ENCODE measurements at regions not wholly inside any gene's neighbourhood (a gene's known extent, or its start where the extent isn't known, plus 50 kb on each side); places are given as distances from the start of the nearest gene placed in this dataset.

GRCh38 chr2:155755481-155755880 is 577.0 kb downstream of the NR4A2 start:
- H3K9me3 Mint-ChIP-seq = peaks cover 2% of the 10 kb centered on the region
- H3K36me3 Mint-ChIP-seq = no peaks in the 10 kb centered on the region
- no peaks in the 10 kb centered on the region for H3K4me1 Mint-ChIP-seq
- H3K27ac Mint-ChIP-seq = no peak overlapping the region
- DNase-seq (ENCODE audit: low spot score in 2 of 2) (no peak), ATAC-seq (ENCODE audit: low read depth) (no peak)
- no peak overlapping the region for H3K4me3 Mint-ChIP-seq
- no peaks in the 10 kb centered on the region for H3K27me3 Mint-ChIP-seq

DNA sequence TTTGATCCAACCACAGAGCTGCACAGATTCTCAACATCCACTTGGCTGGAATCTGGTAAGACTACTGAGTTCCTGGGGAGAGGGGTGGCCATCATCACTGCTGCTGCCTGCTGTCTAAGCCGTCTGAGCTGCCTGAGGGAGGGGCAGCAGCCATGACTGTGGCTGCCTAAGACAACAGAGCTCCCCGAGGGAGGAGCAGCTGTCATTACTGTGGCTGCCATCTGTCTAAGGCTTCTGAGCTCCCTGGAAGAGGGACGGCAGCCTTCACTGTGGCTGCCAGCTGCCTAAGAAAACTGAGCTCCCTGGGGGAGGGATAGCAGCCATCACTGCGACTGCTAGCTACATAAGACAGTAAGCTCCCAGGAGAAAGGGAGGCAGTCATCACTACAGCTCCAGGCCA is 584.4 kb downstream of the NR4A2 start:
- Mint-ChIP-seq H3K36me3 (no peaks in the 10 kb centered on the region), H3K27me3 (no peaks in the 10 kb centered on the region), H3K4me1 (no peaks in the 10 kb centered on the region), H3K4me3 (no peak overlapping the region), H3K9me3 (no peaks in the 10 kb centered on the region), H3K27ac (no peak overlapping the region)
- ATAC-seq (ENCODE audit: low read depth) (no peak), DNase-seq (ENCODE audit: low spot score in 2 of 2) (no peak)

- no peak overlapping the region for H3K4me3 Mint-ChIP-seq
- no peak overlapping the region for H3K27ac Mint-ChIP-seq
- H3K36me3 Mint-ChIP-seq = no peaks in the 10 kb centered on the region
- no peaks in the 10 kb centered on the region for H3K27me3 Mint-ChIP-seq
- no peaks in the 10 kb centered on the region for H3K9me3 Mint-ChIP-seq
- no peak for DNase-seq (ENCODE audit: low spot score in 2 of 2)
- ATAC-seq (ENCODE audit: low read depth) = no peak
- no peaks in the 10 kb centered on the region for H3K4me1 Mint-ChIP-seq
These were observed 585.0 kb downstream of the NR4A2 start for GRCh38 chr2:155747531-155747930.

DNA sequence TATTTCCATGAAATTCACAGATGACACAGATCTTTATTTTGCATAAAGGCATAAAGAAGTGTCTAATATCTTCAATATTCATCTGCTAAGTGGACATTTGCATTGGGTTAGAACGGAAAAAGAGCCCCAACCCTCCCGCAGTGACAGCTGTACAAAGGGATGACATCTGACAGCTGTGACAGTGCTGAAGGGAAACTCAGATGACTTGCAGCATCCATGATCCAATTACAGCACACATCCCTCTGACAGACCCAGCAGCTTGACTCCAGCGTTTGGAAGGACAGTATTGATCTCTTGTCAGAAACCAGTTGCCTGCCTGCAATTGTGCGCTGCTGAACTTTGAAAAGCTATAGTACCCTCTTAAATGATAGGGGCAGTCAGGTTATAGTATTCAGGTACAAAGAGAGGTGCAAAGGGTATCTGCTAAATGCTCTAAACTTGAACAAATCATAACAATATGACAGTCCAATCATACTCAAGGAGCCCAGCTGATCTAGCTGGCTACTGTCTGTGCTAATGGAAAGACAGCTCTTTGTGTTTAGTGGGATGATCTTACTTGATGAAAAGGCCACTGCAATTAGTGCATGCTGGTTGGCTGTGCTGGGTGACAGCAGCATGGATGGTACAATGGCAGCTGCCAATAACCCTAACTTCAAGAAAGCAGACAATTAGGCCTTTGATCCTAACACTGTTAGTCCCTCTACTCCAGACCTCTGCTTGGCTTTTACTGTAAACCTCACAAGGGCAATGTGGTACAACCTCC is 599.2 kb downstream of the NR4A2 start:
- Mint-ChIP-seq H3K27me3 (no peaks in the 10 kb centered on the region), H3K27ac (no peak overlapping the region), H3K4me1 (no peaks in the 10 kb centered on the region), H3K36me3 (no peaks in the 10 kb centered on the region), H3K4me3 (no peak overlapping the region), H3K9me3 (no peaks in the 10 kb centered on the region)
- DNase-seq (ENCODE audit: low spot score in 2 of 2) = no peak
- no peak for ATAC-seq (ENCODE audit: low read depth)

- Mint-ChIP-seq H3K4me3 (no peak overlapping the region), H3K27ac (no peak overlapping the region), H3K9me3 (no peaks in the 10 kb centered on the region), H3K27me3 (no peaks in the 10 kb centered on the region), H3K4me1 (no peaks in the 10 kb centered on the region), H3K36me3 (no peaks in the 10 kb centered on the region)
- ATAC-seq (ENCODE audit: low read depth) (no peak), DNase-seq (ENCODE audit: low spot score in 2 of 2) (no peak)
These were observed 601.7 kb downstream of the NR4A2 start for GRCh38 chr2:155730804-155731203.

DNA sequence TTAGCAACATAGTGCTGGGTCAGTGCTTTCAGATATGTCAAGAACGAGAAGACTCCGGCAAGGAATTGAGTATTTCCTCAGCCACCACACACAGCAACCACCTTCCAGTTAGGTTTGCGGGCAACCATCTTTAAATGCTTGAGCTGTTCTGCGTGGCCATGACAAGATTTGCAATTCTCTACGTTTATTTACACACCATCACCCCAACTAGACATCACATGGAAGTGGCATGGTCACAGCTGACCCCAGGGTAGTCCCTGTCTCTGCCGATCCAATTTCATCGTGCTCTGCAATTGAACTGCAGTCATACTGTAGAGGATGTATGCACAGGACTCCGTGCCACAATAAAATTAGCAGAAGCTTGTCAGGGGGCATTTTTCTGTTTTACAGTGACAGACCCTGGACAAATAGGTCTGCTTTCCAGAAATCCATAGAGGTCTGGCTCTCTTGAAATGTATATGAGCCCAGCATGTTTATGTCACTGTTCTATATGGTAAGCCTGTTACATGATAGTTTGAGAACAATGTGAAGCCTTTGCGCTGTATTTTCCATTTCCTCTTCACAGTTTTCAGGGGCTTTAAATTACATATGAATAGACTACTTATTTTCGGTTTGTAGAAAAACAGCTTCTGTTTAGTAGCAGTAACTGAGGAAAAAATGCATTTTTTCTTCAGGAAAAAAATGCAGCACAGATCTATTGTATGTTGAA is 605.2 kb downstream of the NR4A2 start:
- Mint-ChIP-seq H3K9me3 (no peaks in the 10 kb centered on the region), H3K4me3 (no peak overlapping the region), H3K27ac (no peak overlapping the region), H3K27me3 (no peaks in the 10 kb centered on the region), H3K36me3 (no peaks in the 10 kb centered on the region), H3K4me1 (no peaks in the 10 kb centered on the region)
- ATAC-seq (ENCODE audit: low read depth) (no peak), DNase-seq (ENCODE audit: low spot score in 2 of 2) (no peak)

DNA sequence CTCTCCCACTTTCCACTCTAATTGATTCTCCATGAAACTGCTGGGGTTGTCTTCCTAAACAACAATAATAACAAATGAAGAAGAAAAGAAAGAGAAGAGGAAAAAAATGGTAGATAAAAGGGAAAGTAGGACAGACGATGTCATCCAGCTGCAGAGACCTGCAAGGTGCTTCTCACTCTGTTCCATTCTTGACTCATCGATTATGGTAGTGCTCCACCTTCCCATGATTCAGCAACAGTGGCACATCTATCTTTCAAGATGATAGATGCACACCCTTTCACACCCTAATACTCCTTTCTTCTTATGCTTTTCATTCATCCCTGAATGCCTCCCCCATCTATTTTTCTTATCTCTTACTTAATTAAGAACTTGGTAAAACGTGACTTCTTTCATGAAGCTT is 610.2 kb downstream of the NR4A2 start:
- Mint-ChIP-seq H3K4me3 (no peak overlapping the region), H3K27ac (no peak overlapping the region), H3K36me3 (no peaks in the 10 kb centered on the region), H3K9me3 (no peaks in the 10 kb centered on the region), H3K27me3 (no peaks in the 10 kb centered on the region), H3K4me1 (no peaks in the 10 kb centered on the region)
- no peak for DNase-seq (ENCODE audit: low spot score in 2 of 2)
- ATAC-seq (ENCODE audit: low read depth) = no peak

DNA sequence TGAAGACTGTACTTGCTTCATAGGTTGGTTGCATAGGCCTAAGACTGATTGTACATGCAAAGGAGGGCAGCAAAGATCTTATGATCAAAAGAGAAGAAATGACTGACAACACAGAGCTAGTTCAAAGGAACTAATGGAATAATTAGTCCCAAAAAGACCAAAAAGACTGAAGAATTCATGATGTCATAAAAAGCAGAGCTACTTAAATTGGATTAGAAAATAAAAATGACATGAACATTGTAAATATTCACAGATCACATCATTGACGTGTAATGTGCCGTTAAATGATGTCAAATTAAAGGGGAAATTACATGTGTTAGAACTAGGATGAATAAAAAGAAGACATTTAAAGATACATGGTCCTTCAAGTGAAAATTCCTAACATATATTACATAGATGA is 616.8 kb downstream of the NR4A2 start:
- DNase-seq (ENCODE audit: low spot score in 2 of 2) (no peak), ATAC-seq (ENCODE audit: low read depth) (no peak)
- Mint-ChIP-seq H3K36me3 (no peaks in the 10 kb centered on the region), H3K27ac (no peak overlapping the region), H3K4me1 (no peaks in the 10 kb centered on the region), H3K9me3 (no peaks in the 10 kb centered on the region), H3K4me3 (no peak overlapping the region), H3K27me3 (no peaks in the 10 kb centered on the region)

DNA sequence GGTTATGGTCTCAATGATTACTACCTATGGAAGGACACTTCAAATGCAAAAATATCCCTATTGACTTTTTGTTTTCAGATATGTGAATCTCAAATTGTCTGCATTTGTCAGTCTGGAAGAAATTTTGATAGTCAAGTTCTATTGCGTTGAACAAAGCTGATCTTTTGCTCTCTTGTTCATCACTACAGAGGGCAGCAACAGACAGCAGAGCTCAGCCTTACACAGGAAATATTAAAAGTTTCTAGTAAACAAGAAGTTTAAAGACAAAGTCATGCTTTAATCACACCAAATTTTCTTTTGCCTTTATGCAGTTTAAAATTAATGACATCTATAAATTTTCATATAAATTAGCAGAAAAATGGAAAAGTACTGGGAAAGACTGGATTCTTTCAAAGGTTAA is 617.5 kb downstream of the NR4A2 start:
- Mint-ChIP-seq H3K36me3 (no peaks in the 10 kb centered on the region), H3K27me3 (no peaks in the 10 kb centered on the region), H3K4me1 (no peaks in the 10 kb centered on the region), H3K9me3 (no peaks in the 10 kb centered on the region), H3K27ac (no peak overlapping the region), H3K4me3 (no peak overlapping the region)
- ATAC-seq (ENCODE audit: low read depth) (no peak), DNase-seq (ENCODE audit: low spot score in 2 of 2) (no peak)

- no peak overlapping the region for H3K27ac Mint-ChIP-seq
- H3K4me1 Mint-ChIP-seq = no peaks in the 10 kb centered on the region
- H3K27me3 Mint-ChIP-seq = no peaks in the 10 kb centered on the region
- DNase-seq (ENCODE audit: low spot score in 2 of 2) (no peak), ATAC-seq (ENCODE audit: low read depth) (no peak)
- H3K4me3 Mint-ChIP-seq = no peak overlapping the region
- no peaks in the 10 kb centered on the region for H3K36me3 Mint-ChIP-seq
- no peaks in the 10 kb centered on the region for H3K9me3 Mint-ChIP-seq
These were observed 624.5 kb downstream of the NR4A2 start for GRCh38 chr2:155708071-155708470.

- Mint-ChIP-seq H3K9me3 (no peaks in the 10 kb centered on the region), H3K27me3 (no peaks in the 10 kb centered on the region), H3K36me3 (no peaks in the 10 kb centered on the region), H3K4me3 (no peak overlapping the region), H3K27ac (no peak overlapping the region), H3K4me1 (no peaks in the 10 kb centered on the region)
- DNase-seq (ENCODE audit: low spot score in 2 of 2) (no peak), ATAC-seq (ENCODE audit: low read depth) (no peak)
These were observed 628.6 kb downstream of the NR4A2 start for GRCh38 chr2:155703917-155704316.

DNA sequence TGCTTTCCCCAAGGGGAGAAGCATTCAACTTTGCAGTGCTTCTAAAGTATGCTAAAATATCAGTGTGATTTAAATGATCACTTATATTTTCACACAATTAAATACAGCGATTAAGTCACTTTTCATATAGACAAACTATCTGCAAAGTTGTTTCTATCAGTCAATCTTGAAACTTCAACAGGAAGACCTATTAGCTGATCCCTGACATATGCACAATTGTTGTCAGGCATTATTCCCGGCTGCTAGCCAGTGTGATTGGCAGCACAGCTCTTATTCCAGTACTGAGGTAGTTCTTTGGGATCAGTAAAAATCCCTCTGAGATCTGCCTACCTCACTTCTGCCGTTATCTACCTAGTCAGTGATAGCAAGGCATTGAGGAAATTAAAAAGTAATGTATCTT is 629.5 kb downstream of the NR4A2 start:
- Mint-ChIP-seq H3K27ac (no peak overlapping the region), H3K27me3 (no peaks in the 10 kb centered on the region), H3K4me1 (no peaks in the 10 kb centered on the region), H3K4me3 (no peak overlapping the region), H3K36me3 (no peaks in the 10 kb centered on the region), H3K9me3 (no peaks in the 10 kb centered on the region)
- no peak for DNase-seq (ENCODE audit: low spot score in 2 of 2)
- ATAC-seq (ENCODE audit: low read depth) = no peak

GRCh38 chr2:155701721-155702120 is 630.8 kb downstream of the NR4A2 start:
- Mint-ChIP-seq H3K4me1 (no peaks in the 10 kb centered on the region), H3K27me3 (no peaks in the 10 kb centered on the region), H3K36me3 (no peaks in the 10 kb centered on the region), H3K4me3 (no peak overlapping the region), H3K9me3 (peaks cover 2% of the 10 kb centered on the region), H3K27ac (no peak overlapping the region)
- no peak for DNase-seq (ENCODE audit: low spot score in 2 of 2)
- no peak for ATAC-seq (ENCODE audit: low read depth)

GRCh38 chr2:155696571-155696970 is 636.0 kb downstream of the NR4A2 start:
- Mint-ChIP-seq H3K4me3 (no peak overlapping the region), H3K27me3 (no peaks in the 10 kb centered on the region), H3K27ac (no peak overlapping the region), H3K36me3 (no peaks in the 10 kb centered on the region), H3K4me1 (no peaks in the 10 kb centered on the region), H3K9me3 (peaks cover 2% of the 10 kb centered on the region)
- ATAC-seq (ENCODE audit: low read depth) (no peak), DNase-seq (ENCODE audit: low spot score in 2 of 2) (no peak)

- no peak for DNase-seq (ENCODE audit: low spot score in 2 of 2)
- Mint-ChIP-seq H3K4me3 (no peak overlapping the region), H3K27ac (no peak overlapping the region), H3K27me3 (no peaks in the 10 kb centered on the region), H3K4me1 (peaks cover 2% of the 10 kb centered on the region), H3K9me3 (peaks cover 2% of the 10 kb centered on the region), H3K36me3 (no peaks in the 10 kb centered on the region)
- no peak for ATAC-seq (ENCODE audit: low read depth)
These were observed 637.0 kb downstream of the NR4A2 start for GRCh38 chr2:155695505-155695904.

Data from memory B cell (primary cell).